ENCODE measurements at regions not wholly inside any gene's neighbourhood (a gene's known extent, or its start where the extent isn't known, plus 50 kb on each side); places are given as distances from the start of the nearest gene placed in this dataset.

- H3K4me3 ChIP-seq (ENCODE audit: low read length) = no peak overlapping the region
- DNase-seq (ENCODE audit: low read depth) = no peak
- no peak for TF ChIP-seq CTCF (IDR thresholded peaks at IDR 0.05; ENCODE audit: insufficient read depth, low read depth, low read length, missing control alignments)
Observed at GRCh38 chr1:14228677-14229076, 369.8 kb upstream of the KAZN start.

- DNase-seq (ENCODE audit: low read depth) = no peak
- no peak for TF ChIP-seq CTCF (IDR thresholded peaks at IDR 0.05; ENCODE audit: insufficient read depth, low read depth, low read length, missing control alignments)
- H3K4me3 ChIP-seq (ENCODE audit: low read length) = no peak overlapping the region
Observed at GRCh38 chr1:14233510-14233909, 365.0 kb upstream of the KAZN start.

- no peak overlapping the region for H3K4me3 ChIP-seq (ENCODE audit: low read length)
Observed at GRCh38 chr1:14236097-14236496, 362.4 kb upstream of the KAZN start.

GRCh38 chr1:14238472-14239307 is 359.8 kb upstream of the KAZN start:
- no peak for DNase-seq (ENCODE audit: low read depth)
- no peak overlapping the region for H3K4me3 ChIP-seq (ENCODE audit: low read length)
- TF ChIP-seq CTCF (IDR thresholded peaks at IDR 0.05; ENCODE audit: insufficient read depth, low read depth, low read length, missing control alignments) = no peak

More at GRCh38 chr1:14236097-14236496, 362.4 kb upstream of the KAZN start:
- no peak for DNase-seq (ENCODE audit: low read depth)
- TF ChIP-seq CTCF (IDR thresholded peaks at IDR 0.05; ENCODE audit: insufficient read depth, low read depth, low read length, missing control alignments) = no peak

- H3K4me3 ChIP-seq (ENCODE audit: low read length) = no peak overlapping the region
- DNase-seq (ENCODE audit: low read depth) = no peak
- no peak for TF ChIP-seq CTCF (IDR thresholded peaks at IDR 0.05; ENCODE audit: insufficient read depth, low read depth, low read length, missing control alignments)
Observed at GRCh38 chr1:14240265-14240664, 358.2 kb upstream of the KAZN start.

GRCh38 chr1:14242123-14242522 is 356.4 kb upstream of the KAZN start:
- TF ChIP-seq CTCF (IDR thresholded peaks at IDR 0.05; ENCODE audit: insufficient read depth, low read depth, low read length, missing control alignments) = no peak
- no peak for DNase-seq (ENCODE audit: low read depth)
- no peak overlapping the region for H3K4me3 ChIP-seq (ENCODE audit: low read length)

- no peak overlapping the region for H3K4me3 ChIP-seq (ENCODE audit: low read length)
- no peak for TF ChIP-seq CTCF (IDR thresholded peaks at IDR 0.05; ENCODE audit: insufficient read depth, low read depth, low read length, missing control alignments)
- no peak for DNase-seq (ENCODE audit: low read depth)
Observed at GRCh38 chr1:14242870-14243269, 355.6 kb upstream of the KAZN start.

Data from epithelial cell of esophagus (primary cell).